KG1 (cell line): ENCODE measurements at regions not wholly inside any gene's neighbourhood (a gene's known extent, or its start where the extent isn't known, plus 50 kb on each side); places are given as distances from the start of the nearest gene placed in this dataset.

Experiments
- DNase-seq: peaks from one replicate; lab custom pipeline; 2025; lab: John Stamatoyannopoulos, UW

GRCh38 chr2:12795851-12796250 lies 79.1 kb downstream of the TRIB2 start:
- no peak for DNase-seq

GRCh38 chr2:12796657-12797056 lies 79.9 kb downstream of the TRIB2 start:
- DNase-seq: no peak

GRCh38 chr2:12797815-12798214 lies 81.1 kb downstream of the TRIB2 start:
- DNase-seq: no peak

GRCh38 chr2:12803607-12804006 lies 86.9 kb downstream of the TRIB2 start:
- no peak for DNase-seq

- DNase-seq: no peak
These were observed 87.5 kb downstream of the TRIB2 start for GRCh38 chr2:12804091-12804856.

GRCh38 chr2:12805033-12805432 lies 88.3 kb downstream of the TRIB2 start:
- no peak for DNase-seq

- DNase-seq: no peak
These were observed 90.0 kb downstream of the TRIB2 start for GRCh38 chr2:12806549-12807242.

- DNase-seq: no peak
These were observed 91.4 kb downstream of the TRIB2 start for GRCh38 chr2:12807907-12808810.

GRCh38 chr2:12809526-12809925 lies 92.8 kb downstream of the TRIB2 start:
- no peak for DNase-seq

GRCh38 chr2:12811916-12812315 lies 95.2 kb downstream of the TRIB2 start:
- no peak for DNase-seq

GRCh38 chr2:12813166-12813565 lies 96.4 kb downstream of the TRIB2 start:
- no peak for DNase-seq

- DNase-seq: no peak
These were observed 99.9 kb downstream of the TRIB2 start for GRCh38 chr2:12816379-12817306.

- DNase-seq: no peak
These were observed 101.1 kb downstream of the TRIB2 start for GRCh38 chr2:12817870-12818269.

- DNase-seq: no peak
These were observed 101.8 kb downstream of the TRIB2 start for GRCh38 chr2:12818416-12819102.

GRCh38 chr2:12819103-12819475 lies 102.4 kb downstream of the TRIB2 start:
- no peak for DNase-seq

GRCh38 chr2:12819721-12820120 lies 103.0 kb downstream of the TRIB2 start:
- peak; percentile 26 for DNase-seq

GRCh38 chr2:12821656-12822055 lies 104.9 kb downstream of the TRIB2 start:
- no peak for DNase-seq

- no peak for DNase-seq
These were observed 107.6 kb downstream of the TRIB2 start for GRCh38 chr2:12824351-12824777.

- DNase-seq: no peak
These were observed 108.1 kb downstream of the TRIB2 start for GRCh38 chr2:12824778-12825379.

GRCh38 chr2:12826781-12827180 lies 110.0 kb downstream of the TRIB2 start:
- no peak for DNase-seq
